Testis (tissue), 2 donors: ENCODE measurements at regions not wholly inside any gene's neighbourhood (a gene's known extent, or its start where the extent isn't known, plus 50 kb on each side); places are given as distances from the start of the nearest gene placed in this dataset.

ENCODE experiments used
- DNase-seq: peaks from one replicate; pipeline ENCODE4 v3.0.0-alpha.2; 2019
- H3K27ac ChIP-seq, 2 donors: fragments of 200-600 bp; sonication (generic); one replicate each; pipeline ENCODE4 v1.5.1; 2019
- H3K27me3 ChIP-seq: fragments of 200-600 bp; sonication (generic); one replicate; pipeline ENCODE4 v1.5.1; 2019
- H3K36me3 ChIP-seq: fragments of 200-600 bp; sonication (generic); one replicate; pipeline ENCODE4 v1.5.1; 2017; ENCODE audit warnings: low read depth; ENCODE audit errors: missing control alignments
- H3K4me1 ChIP-seq: fragments of 200-600 bp; sonication (generic); one replicate; pipeline ENCODE4 v1.5.1; 2019
- H3K4me3 ChIP-seq, 2 donors: fragments of 200-600 bp; sonication (generic); one replicate each; pipeline ENCODE4 v1.5.1; 2017 to 2019
- H3K9me3 ChIP-seq: fragments of 200-600 bp; sonication (generic); one replicate; pipeline ENCODE4 v1.5.1; 2017
- CTCF ChIP-seq, 3 experiments: fragments of 450-650 bp in 2 of 3; fragments of 200-600 bp in 1 of 3; sonication (generic) in 1 of 3; IDR thresholded peaks; one replicate each; pipeline ENCODE4 v1.5.1; 2016 to 2019; ENCODE audit warnings: antibody characterized with exemption in 3 of 3, mild to moderate bottlenecking in 2 of 3, moderate library complexity in 1 of 3
- POLR2A ChIP-seq: fragments of 450-650 bp; IDR thresholded peaks from one replicate; pipeline ENCODE4 v1.6.1; 2017; ENCODE audit warnings: antibody characterized with exemption, mild to moderate bottlenecking, moderate library complexity
- WGBS, 2 donors: methylation state at CpG; one replicate each; pipeline ENCODE4 v1.1.5; 2018; 5-methylcytosine and 5-hydroxymethylcytosine counted together
- intact Hi-C: fragments of 100-400 bp; cut with DNase I; formaldehyde crosslinking; loops from one replicate; pipeline ENCODE4 v1.15.1; 2023; ENCODE audit warnings: low total_unique reads

DNA sequence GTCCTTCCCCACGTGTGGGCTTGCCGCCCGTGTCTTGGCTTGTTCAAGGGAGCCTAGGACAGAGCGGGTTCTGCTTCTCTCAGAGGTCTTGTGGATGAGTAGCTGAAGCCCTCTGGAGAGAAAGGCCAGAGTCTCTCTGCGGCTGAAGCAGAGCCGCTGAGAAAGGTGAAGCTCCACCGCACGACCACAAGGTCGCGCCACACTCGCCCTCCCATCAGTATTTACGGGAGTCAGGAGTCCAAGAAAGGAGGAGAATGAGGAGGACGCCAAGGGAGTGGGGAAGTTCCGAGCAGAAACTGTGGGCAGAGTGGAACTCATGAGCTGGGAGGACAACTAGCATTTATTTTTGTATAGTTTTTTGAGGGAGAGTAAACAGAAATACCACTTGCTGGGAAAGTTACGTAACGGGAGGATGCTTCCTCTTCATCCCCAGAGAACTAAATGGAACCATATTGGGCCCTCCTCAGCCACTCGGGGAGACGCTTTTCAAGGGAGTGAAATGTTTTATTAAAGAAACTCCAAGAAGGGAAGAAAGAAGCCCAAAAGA, 51.6 kb upstream of the HAO2 start:
- 67 to 71% methylated on average over 18 of the region's 18 CpGs for WGBS, 2 donors
- no peak for DNase-seq
- no peaks in the 10 kb centered on the region for H3K4me1 ChIP-seq
- H3K36me3 ChIP-seq: no peaks in the 10 kb centered on the region
- no peaks in the 10 kb centered on the region for H3K9me3 ChIP-seq
- H3K4me3 ChIP-seq: peak overlapping the region in 1 of 2 donors; percentile 31
- intact Hi-C loops: no loop called here
- TF ChIP-seq POLR2A (no peak), CTCF (IDR thresholded peaks at IDR 0.05) (peak in 1 of 3 experiments; percentile 8)
- H3K27ac ChIP-seq: no peak overlapping the region
- no peaks in the 10 kb centered on the region for H3K27me3 ChIP-seq

DNA sequence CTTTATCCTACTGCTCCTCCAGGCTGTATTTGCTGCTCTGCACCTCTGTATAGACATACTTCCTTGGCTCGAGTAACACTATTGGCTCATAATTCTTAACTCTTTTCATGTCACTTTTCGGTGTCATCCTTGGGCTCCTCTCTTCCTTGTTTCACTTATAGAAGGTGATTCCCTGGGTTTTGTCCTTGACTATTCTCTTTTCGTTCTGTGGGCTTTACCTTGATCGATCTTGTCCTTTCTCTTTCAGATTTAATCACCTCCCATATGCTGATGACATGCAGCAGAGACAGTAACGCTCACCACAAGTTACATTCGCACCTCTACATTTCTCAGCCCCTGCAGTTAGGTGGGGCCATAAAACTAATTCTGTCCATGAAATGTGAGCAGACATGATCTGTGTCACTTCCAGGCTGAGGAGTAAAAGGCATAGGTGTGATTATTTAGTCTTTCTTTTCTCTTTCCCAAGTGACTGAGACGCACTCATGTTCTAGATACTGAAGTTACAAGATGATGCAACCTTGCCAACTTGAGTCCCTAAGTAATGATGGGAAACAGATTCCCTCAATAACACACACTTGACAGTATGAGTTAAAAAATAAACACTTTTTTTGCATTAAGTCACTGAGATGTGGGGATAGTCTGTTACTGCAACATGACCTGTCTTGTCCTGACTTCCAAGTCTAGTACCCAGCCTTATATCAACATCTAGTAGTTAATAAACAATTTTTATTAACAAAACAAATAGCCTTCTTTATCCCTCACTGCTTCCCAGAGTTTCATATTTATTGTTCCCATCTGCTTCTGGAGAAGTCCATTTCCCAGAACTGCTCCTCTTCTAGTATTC, 49.9 kb upstream of the HAO2 start:
- DNase-seq: no peak
- H3K4me3 ChIP-seq: no peak overlapping the region
- H3K27ac ChIP-seq: no peak overlapping the region
- intact Hi-C loops: no loop called here
- H3K9me3 ChIP-seq: no peaks in the 10 kb centered on the region
- no peaks in the 10 kb centered on the region for H3K27me3 ChIP-seq
- no peaks in the 10 kb centered on the region for H3K4me1 ChIP-seq
- WGBS, 2 donors: 83 to 87% methylated on average over 7 of the region's 7 CpGs
- no peaks in the 10 kb centered on the region for H3K36me3 ChIP-seq
- no peak for TF ChIP-seq CTCF (IDR thresholded peaks at IDR 0.05)
- no peak for TF ChIP-seq POLR2A
